IMR-90 (cell line): ENCODE measurements at regions not wholly inside any gene's neighbourhood (a gene's known extent, or its start where the extent isn't known, plus 50 kb on each side); places are given as distances from the start of the nearest gene placed in this dataset.

Source experiments
- ATAC-seq: fragments of 200-7000 bp; cut with Tn5 transposase; 2 replicates; pipeline ENCODE4 v1.9.1; 2020; ENCODE audit warnings: low read depth, mild to moderate bottlenecking, moderate library complexity
- BruUV-seq: library from RNA; stranded (reverse); fragments of 400-500 nt; replicated peaks from 2 replicates; lab custom pipeline; 2021; lab: Mats Ljungman, UMichigan
- CTCF ChIA-PET: fragments of 300-600 bp; formaldehyde crosslinking; extraction: SDS; loops from one replicate; lab custom pipeline; 2021; ENCODE audit warnings: antibody characterized with exemption; lab: Yijun Ruan, JAX
- POLR2A ChIA-PET: fragments of 300-600 bp; sonication (Branson Sonifier 250); formaldehyde crosslinking; loops from one replicate; lab custom pipeline; 2022; ENCODE audit warnings: antibody characterized with exemption; ENCODE audit not compliant: unreplicated experiment; lab: Charles Lee
- DNase-seq: peaks from one replicate; pipeline ENCODE4 v3.0.0; 2013
- H2AFZ ChIP-seq: replicated peaks from 2 replicates; pipeline ENCODE3; 2013; ENCODE audit warnings: low read length, mild to moderate bottlenecking; ENCODE audit not compliant: poor library complexity
- H2AK5ac ChIP-seq: 2 replicates; pipeline ENCODE4 v1.6.1; 2013; ENCODE audit warnings: low read depth, low read length, inconsistent platforms
- H2AK9ac ChIP-seq: replicated peaks from 2 replicates; pipeline ENCODE3; 2013; ENCODE audit warnings: mild to moderate bottlenecking, low read depth, low read length, moderate library complexity; ENCODE audit not compliant: poor library complexity
- H2BK120ac ChIP-seq: 2 replicates; pipeline ENCODE4 v1.6.1; 2013; ENCODE audit warnings: low read depth, low read length, inconsistent platforms
- H2BK15ac ChIP-seq: 3 replicates; pipeline ENCODE4 v1.6.1; 2013; ENCODE audit warnings: low read depth, low read length, inconsistent platforms
- H2BK20ac ChIP-seq: 2 replicates; pipeline ENCODE4 v1.6.1; 2013; ENCODE audit warnings: low read depth, mild to moderate bottlenecking, inconsistent platforms, low read length, moderate library complexity
- H2BK5ac ChIP-seq: 2 replicates; pipeline ENCODE4 v1.6.1; 2013; ENCODE audit warnings: mild to moderate bottlenecking, low read depth, low read length, inconsistent platforms; ENCODE audit not compliant: poor library complexity, severe bottlenecking
- H3K14ac ChIP-seq: replicated peaks from 2 replicates; pipeline ENCODE4 v1.6.1; 2013; ENCODE audit warnings: low read depth, low read length, inconsistent platforms
- H3K18ac ChIP-seq: 2 replicates; pipeline ENCODE4 v1.6.1; 2013; ENCODE audit warnings: low read depth, low read length, control low read depth
- H3K23ac ChIP-seq: 2 replicates; pipeline ENCODE4 v1.6.1; 2013; ENCODE audit warnings: low read depth, low read length, inconsistent platforms
- H3K27ac ChIP-seq: 2 replicates; pipeline ENCODE4 v1.5.1; 2013; ENCODE audit warnings: mild to moderate bottlenecking, control low read depth, low read length; ENCODE audit not compliant: insufficient read depth
- H3K27me3 ChIP-seq: 2 replicates; pipeline ENCODE4 v1.6.1; 2013; ENCODE audit warnings: low read length; ENCODE audit not compliant: control insufficient read depth, insufficient read depth
- H3K36me3 ChIP-seq: 2 replicates; pipeline ENCODE4 v1.6.1; 2013; ENCODE audit warnings: low read length, mixed read lengths; ENCODE audit not compliant: control insufficient read depth, insufficient read depth
- H3K4ac ChIP-seq: 2 replicates; pipeline ENCODE4 v1.6.1; 2013; ENCODE audit warnings: low read depth, low read length, inconsistent platforms
- H3K4me1 ChIP-seq: 2 replicates; pipeline ENCODE4 v1.6.1; 2013; ENCODE audit warnings: low read length, mixed read lengths; ENCODE audit not compliant: control insufficient read depth, insufficient read depth
- H3K4me2 ChIP-seq: 2 replicates; pipeline ENCODE4 v1.6.1; 2013; ENCODE audit warnings: low read depth, mild to moderate bottlenecking, control low read depth, low read length, moderate library complexity
- H3K4me3 ChIP-seq: 2 replicates; pipeline ENCODE4 v1.5.1; 2013; ENCODE audit warnings: low read depth, mild to moderate bottlenecking, control low read depth, low read length, moderate library complexity; ENCODE audit not compliant: insufficient read depth
- H3K56ac ChIP-seq: 2 replicates; pipeline ENCODE4 v1.6.1; 2013; ENCODE audit warnings: low read length, inconsistent platforms; ENCODE audit not compliant: insufficient read depth; ENCODE audit errors: extremely low read depth
- H3K79me1 ChIP-seq, 2 experiments: 2 replicates each; pipeline ENCODE4 v1.6.1; 2013; ENCODE audit warnings: low read length in 2 of 2, inconsistent platforms in 1 of 2, low read depth in 1 of 2
- H3K9ac ChIP-seq: 2 replicates; pipeline ENCODE4 v1.6.1; 2013; ENCODE audit warnings: low read depth, low read length, control low read depth
- H3K9me1 ChIP-seq: 2 replicates; pipeline ENCODE4 v1.6.1; 2013; ENCODE audit warnings: low read length, inconsistent platforms; ENCODE audit not compliant: insufficient read depth
- H3K9me3 ChIP-seq: 2 replicates; pipeline ENCODE4 v1.6.1; 2013; ENCODE audit warnings: low read length; ENCODE audit not compliant: control insufficient read depth, insufficient read depth
- H4K20me1 ChIP-seq: 2 replicates; pipeline ENCODE4 v1.6.1; 2013; ENCODE audit warnings: low read length, inconsistent platforms; ENCODE audit not compliant: insufficient read depth
- H4K5ac ChIP-seq: 2 replicates; pipeline ENCODE4 v1.6.1; 2013; ENCODE audit warnings: mild to moderate bottlenecking, low read depth, low read length, control low read depth
- H4K8ac ChIP-seq, 2 experiments: 2 replicates each; pipeline ENCODE4 v1.6.1; 2013; ENCODE audit warnings: low read depth in 2 of 2, low read length in 2 of 2, control low read depth in 1 of 2, inconsistent platforms in 1 of 2
- H4K91ac ChIP-seq: 2 replicates; pipeline ENCODE4 v1.6.1; 2013; ENCODE audit warnings: low read depth, low read length, inconsistent platforms; ENCODE audit not compliant: insufficient read depth
- FOS ChIP-seq: fragments of 150-350 bp; IDR thresholded peaks from 2 replicates; pipeline ENCODE4 v1.6.1; 2016; ENCODE audit warnings: low read depth, low read length
- WGBS, 2 experiments: methylation state at CpG; one replicate each; pipeline versions ENCODE4 v1.1.5 to v1.1.7; 2013; ENCODE audit warnings: missing lambda C conversion rate in 2 of 2; ENCODE audit not compliant: insufficient read length in 1 of 2; ENCODE audit errors: extremely low coverage in 2 of 2; 5-methylcytosine and 5-hydroxymethylcytosine counted together
- dilution Hi-C: fragments of 300-500 bp; cut with HindIII; formaldehyde crosslinking; loops from one replicate; pipeline ENCODE4 v1.14.3; 2018; ENCODE audit warnings: low sequenced_read_pairs; ENCODE audit not compliant: unreplicated experiment
- in situ Hi-C: fragments of 300-500 bp; cut with MboI; formaldehyde crosslinking; loops from 3 replicates; pipeline ENCODE4 v1.14.3; 2019; ENCODE audit warnings: low sequenced_read_pairs, inconsistent platforms, mixed read lengths
- intact Hi-C: fragments of 100-400 bp; cut with micrococcal nuclease; formaldehyde crosslinking; loops from 2 replicates; pipeline ENCODE4 v1.10.0; 2022
- TF ChIP-seq, protein P1 (sequence below): fragments of 150-350 bp; IDR thresholded peaks from 2 replicates; pipeline ENCODE4 v1.6.1; 2017; ENCODE audit warnings: mild to moderate bottlenecking, antibody characterized with exemption, low read length, low read depth
- TF ChIP-seq, protein P2 (sequence below): conservative IDR thresholded peaks from 2 replicates; pipeline ENCODE4 v1.5.1; 2012; ENCODE audit warnings: mild to moderate bottlenecking, low read depth, low read length, improper control_type of control experiment

- no peak overlapping the region for H4K8ac ChIP-seq
- no peak overlapping the region for H2BK120ac ChIP-seq
- no peak overlapping the region for H2AFZ ChIP-seq
- DNase-seq (no peak), ATAC-seq (no peak)
- POLR2A ChIA-PET, result no interaction called here
- no peak overlapping the region for H3K4me2 ChIP-seq
- H4K5ac ChIP-seq, result no peak overlapping the region
- TF ChIP-seq, protein P1, sequence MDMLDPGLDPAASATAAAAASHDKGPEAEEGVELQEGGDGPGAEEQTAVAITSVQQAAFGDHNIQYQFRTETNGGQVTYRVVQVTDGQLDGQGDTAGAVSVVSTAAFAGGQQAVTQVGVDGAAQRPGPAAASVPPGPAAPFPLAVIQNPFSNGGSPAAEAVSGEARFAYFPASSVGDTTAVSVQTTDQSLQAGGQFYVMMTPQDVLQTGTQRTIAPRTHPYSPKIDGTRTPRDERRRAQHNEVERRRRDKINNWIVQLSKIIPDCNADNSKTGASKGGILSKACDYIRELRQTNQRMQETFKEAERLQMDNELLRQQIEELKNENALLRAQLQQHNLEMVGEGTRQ, result no peak
- TF ChIP-seq, protein P2, sequence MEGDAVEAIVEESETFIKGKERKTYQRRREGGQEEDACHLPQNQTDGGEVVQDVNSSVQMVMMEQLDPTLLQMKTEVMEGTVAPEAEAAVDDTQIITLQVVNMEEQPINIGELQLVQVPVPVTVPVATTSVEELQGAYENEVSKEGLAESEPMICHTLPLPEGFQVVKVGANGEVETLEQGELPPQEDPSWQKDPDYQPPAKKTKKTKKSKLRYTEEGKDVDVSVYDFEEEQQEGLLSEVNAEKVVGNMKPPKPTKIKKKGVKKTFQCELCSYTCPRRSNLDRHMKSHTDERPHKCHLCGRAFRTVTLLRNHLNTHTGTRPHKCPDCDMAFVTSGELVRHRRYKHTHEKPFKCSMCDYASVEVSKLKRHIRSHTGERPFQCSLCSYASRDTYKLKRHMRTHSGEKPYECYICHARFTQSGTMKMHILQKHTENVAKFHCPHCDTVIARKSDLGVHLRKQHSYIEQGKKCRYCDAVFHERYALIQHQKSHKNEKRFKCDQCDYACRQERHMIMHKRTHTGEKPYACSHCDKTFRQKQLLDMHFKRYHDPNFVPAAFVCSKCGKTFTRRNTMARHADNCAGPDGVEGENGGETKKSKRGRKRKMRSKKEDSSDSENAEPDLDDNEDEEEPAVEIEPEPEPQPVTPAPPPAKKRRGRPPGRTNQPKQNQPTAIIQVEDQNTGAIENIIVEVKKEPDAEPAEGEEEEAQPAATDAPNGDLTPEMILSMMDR, result no peak
- no peak for TF ChIP-seq FOS
- no peak overlapping the region for H3K23ac ChIP-seq
- H2BK20ac ChIP-seq, result no peak overlapping the region
- no peaks in the 10 kb centered on the region for H3K27me3 ChIP-seq
- H3K79me1 ChIP-seq, result no peaks in the 10 kb centered on the region
- H2AK9ac ChIP-seq, result no peak overlapping the region
- H3K4me1 ChIP-seq, result no peaks in the 10 kb centered on the region
- H3K9ac ChIP-seq, result no peak overlapping the region
- no peak overlapping the region for H3K4ac ChIP-seq
- no peaks in the 10 kb centered on the region for H3K9me3 ChIP-seq
- no peak overlapping the region for H3K27ac ChIP-seq
- no peak overlapping the region for H4K91ac ChIP-seq
- H2BK5ac ChIP-seq, result no peak overlapping the region
- CTCF ChIA-PET, result no interaction called here
- intact Hi-C loops, result no loop called here
- H3K9me1 ChIP-seq, result no peaks in the 10 kb centered on the region
- dilution Hi-C loops, result no loop called here
- no TSS peak for BruUV-seq
- H3K56ac ChIP-seq, result no peak overlapping the region
- no peak overlapping the region for H3K18ac ChIP-seq
- WGBS, 2 experiments, result no CpG with 5 or more reads among the region's 2 CpGs
- no peak overlapping the region for H2AK5ac ChIP-seq
- H3K14ac ChIP-seq, result no peak overlapping the region
- no peaks in the 10 kb centered on the region for H3K36me3 ChIP-seq
- H4K20me1 ChIP-seq, result no peaks in the 10 kb centered on the region
- H2BK15ac ChIP-seq, result no peak overlapping the region
- no peak overlapping the region for H3K4me3 ChIP-seq
- in situ Hi-C loops, result no loop called here
These were observed 381.4 kb downstream of the CCDC85A start for GRCh38 chr2:56565143-56565542.
